Glutamatergic neuron (in vitro differentiated cells): ENCODE measurements at regions not wholly inside any gene's neighbourhood (a gene's known extent, or its start where the extent isn't known, plus 50 kb on each side); places are given as distances from the start of the nearest gene placed in this dataset.

Experiments used
- DNase-seq: peaks from one replicate; pipeline ENCODE4 v3.0.0; 2022
- H3K27ac Mint-ChIP-seq: one replicate; pipeline ENCODE4 v1.8.0; 2020; ENCODE audit warnings: mild to moderate bottlenecking, mixed read lengths, inconsistent platforms; ENCODE audit not compliant: unreplicated experiment
- H3K27me3 Mint-ChIP-seq: one replicate; pipeline ENCODE4 v1.8.0; 2020; ENCODE audit warnings: mild to moderate bottlenecking, moderate library complexity, mixed read lengths, inconsistent platforms; ENCODE audit not compliant: unreplicated experiment
- H3K36me3 Mint-ChIP-seq: one replicate; pipeline ENCODE4 v1.8.0; 2020; ENCODE audit warnings: mild to moderate bottlenecking, mixed read lengths, inconsistent platforms; ENCODE audit not compliant: unreplicated experiment
- H3K4me1 Mint-ChIP-seq: one replicate; pipeline ENCODE4 v1.8.0; 2020; ENCODE audit warnings: mild to moderate bottlenecking, low read depth, mixed read lengths, inconsistent platforms; ENCODE audit not compliant: unreplicated experiment
- H3K4me3 Mint-ChIP-seq: one replicate; pipeline ENCODE4 v1.8.0; 2020; ENCODE audit warnings: mild to moderate bottlenecking, mixed read lengths, inconsistent platforms; ENCODE audit not compliant: unreplicated experiment
- H3K9me3 Mint-ChIP-seq: one replicate; pipeline ENCODE4 v1.8.0; 2020; ENCODE audit warnings: mild to moderate bottlenecking, moderate library complexity, mixed read lengths, inconsistent platforms; ENCODE audit not compliant: unreplicated experiment
- CTCF ChIP-seq: fragments of 200-600 bp; sonication (generic); IDR thresholded peaks from one replicate; pipeline ENCODE4 v1.5.0; 2021; ENCODE audit not compliant: partially characterized antibody, unreplicated experiment

GRCh38 chr1:199693724-199694123 is 333.8 kb upstream of the NR5A2 start:
- peaks cover 7% of the 10 kb centered on the region for H3K4me1 Mint-ChIP-seq
- H3K27me3 Mint-ChIP-seq, result no peaks in the 10 kb centered on the region

GRCh38 chr1:199696225-199696624 is 331.3 kb upstream of the NR5A2 start:
- Mint-ChIP-seq H3K27me3 (no peaks in the 10 kb centered on the region), H3K9me3 (peaks cover 2% of the 10 kb centered on the region), H3K36me3 (no peaks in the 10 kb centered on the region), H3K27ac (no peak overlapping the region), H3K4me3 (no peak overlapping the region), H3K4me1 (peaks cover 4% of the 10 kb centered on the region)
- DNase-seq, result no peak
- no peak for TF ChIP-seq CTCF

More at GRCh38 chr1:199693724-199694123, 333.8 kb upstream of the NR5A2 start:
- H3K9me3 Mint-ChIP-seq, result peaks cover 2% of the 10 kb centered on the region
- DNase-seq, result no peak
- H3K4me3 Mint-ChIP-seq, result no peak overlapping the region
- H3K27ac Mint-ChIP-seq, result no peak overlapping the region
- no peak for TF ChIP-seq CTCF
- H3K36me3 Mint-ChIP-seq, result no peaks in the 10 kb centered on the region

- Mint-ChIP-seq H3K9me3 (no peaks in the 10 kb centered on the region), H3K4me3 (no peak overlapping the region), H3K27ac (no peak overlapping the region), H3K27me3 (no peaks in the 10 kb centered on the region), H3K36me3 (no peaks in the 10 kb centered on the region), H3K4me1 (no peaks in the 10 kb centered on the region)
- no peak for TF ChIP-seq CTCF
- no peak for DNase-seq
Observed at GRCh38 chr1:199698222-199698621, 329.3 kb upstream of the NR5A2 start.

- Mint-ChIP-seq H3K27me3 (no peaks in the 10 kb centered on the region), H3K27ac (no peak overlapping the region), H3K9me3 (no peaks in the 10 kb centered on the region), H3K4me1 (no peaks in the 10 kb centered on the region), H3K36me3 (no peaks in the 10 kb centered on the region), H3K4me3 (no peak overlapping the region)
- no peak for DNase-seq
- TF ChIP-seq CTCF, result no peak
Observed at GRCh38 chr1:199700551-199700950, 327.0 kb upstream of the NR5A2 start.

GRCh38 chr1:199701726-199702125 is 325.8 kb upstream of the NR5A2 start:
- Mint-ChIP-seq H3K4me1 (no peaks in the 10 kb centered on the region), H3K27me3 (no peaks in the 10 kb centered on the region), H3K4me3 (no peak overlapping the region), H3K9me3 (no peaks in the 10 kb centered on the region), H3K36me3 (no peaks in the 10 kb centered on the region), H3K27ac (no peak overlapping the region)
- no peak for DNase-seq
- no peak for TF ChIP-seq CTCF
